HCT116 (cell line): ENCODE measurements at regions not wholly inside any gene's neighbourhood (a gene's known extent, or its start where the extent isn't known, plus 50 kb on each side); places are given as distances from the start of the nearest gene placed in this dataset.

Source experiments
- ATAC-seq: fragments of 200-7000 bp; cut with Tn5 transposase; 2 replicates; pipeline ENCODE4 v1.9.1; 2020; ENCODE audit warnings: mild to moderate bottlenecking, moderate library complexity
- BruUV-seq: library from RNA; stranded (reverse); fragments of 400-500 nt; replicated peaks from 2 replicates; lab custom pipeline; 2021; lab: Mats Ljungman, UMichigan
- CTCF ChIA-PET: fragments of 300-600 bp; sonication (Branson Sonifier 250); formaldehyde crosslinking; loops from one replicate; lab custom pipeline; 2021; ENCODE audit warnings: antibody characterized with exemption; lab: Charles Lee
- POLR2A ChIA-PET: fragments of 300-600, 350-600 bp; sonication (Branson Sonifier 250); formaldehyde crosslinking; loops from one replicate; lab custom pipeline; 2021; ENCODE audit warnings: antibody characterized with exemption; lab: Charles Lee
- RAD21 ChIA-PET, 2 experiments: fragments of 300-600 bp; sonication (Branson Sonifier 250); formaldehyde crosslinking; loops; one replicate each; lab custom pipeline; 2023; ENCODE audit warnings: low total read pairs in 2 of 2; ENCODE audit not compliant: uncharacterized antibody in 2 of 2, unreplicated experiment in 2 of 2, low non-redundant PET in 1 of 2; lab: Charles Lee
- DNase-seq: peaks from one replicate; pipeline ENCODE4 v3.0.0-alpha.2; 2010; ENCODE audit warnings: low read depth, low spot score
- H2AFZ ChIP-seq: fragments of 200-600 bp; shearing (Covaris generic), sonication (generic); 2 replicates; pipeline ENCODE4 v1.6.1; 2017; ENCODE audit warnings: low read depth, mixed run types, mixed read lengths, antibody characterized with exemption, low read length; ENCODE audit not compliant: poor library complexity, severe bottlenecking
- H3K27ac ChIP-seq: 2 replicates; pipeline ENCODE4 v1.5.1; 2012; ENCODE audit warnings: low read depth, low read length
- H3K27me3 ChIP-seq: fragments of 200-600 bp; sonication (generic); 2 replicates; pipeline ENCODE4 v1.6.1; 2016; ENCODE audit warnings: mixed run types, low read length, mixed read lengths; ENCODE audit not compliant: insufficient read depth
- H3K36me3 ChIP-seq, 2 experiments: fragments of 200-500 bp in 1 of 2; fragments of 200-600 bp in 1 of 2; sonication (Bioruptor generic) in 1 of 2; sonication (generic) in 1 of 2; 2 replicates each; pipeline versions ENCODE4 v1.5.1 to v1.6.1; 2014 to 2016; ENCODE audit warnings: low read length in 2 of 2, inconsistent platforms in 1 of 2, mixed read lengths in 1 of 2, mixed run types in 1 of 2; ENCODE audit not compliant: insufficient read depth in 2 of 2, control insufficient read depth in 1 of 2
- H3K4me1 ChIP-seq, 2 experiments: fragments of 200-600 bp in 1 of 2; sonication (generic) in 1 of 2; 2 replicates each; pipeline versions ENCODE4 v1.5.1 to v1.6.1; 2012 to 2017; ENCODE audit warnings: low read length in 2 of 2, inconsistent platforms in 1 of 2, mild to moderate bottlenecking in 1 of 2, mixed read lengths in 1 of 2, mixed run types in 1 of 2, moderate library complexity in 1 of 2; ENCODE audit not compliant: insufficient read depth in 2 of 2, control insufficient read depth in 1 of 2
- H3K4me2 ChIP-seq: fragments of 200-600 bp; sonication (generic); 2 replicates; pipeline ENCODE4 v1.6.1; 2017; ENCODE audit warnings: mixed run types, low read length, mixed read lengths
- H3K4me3 ChIP-seq, 2 experiments: fragments of 200-600 bp in 1 of 2; sonication (generic) in 1 of 2; replicated peaks in 1 of 2; 2 replicates each; pipeline ENCODE4 v1.5.1; 2011 to 2016; ENCODE audit warnings: low read length in 2 of 2, control low read depth in 1 of 2, low read depth in 1 of 2, mild to moderate bottlenecking in 1 of 2, mixed read lengths in 1 of 2, mixed run types in 1 of 2
- H3K79me2 ChIP-seq: fragments of 200-600 bp; sonication (generic); 2 replicates; pipeline ENCODE4 v1.6.1; 2017; ENCODE audit warnings: mild to moderate bottlenecking, mixed run types, low read length, moderate library complexity, mixed read lengths; ENCODE audit not compliant: insufficient read depth
- H3K9ac ChIP-seq: fragments of 200-600 bp; sonication (generic); 2 replicates; pipeline ENCODE4 v1.6.1; 2016; ENCODE audit warnings: low read length, mixed read lengths
- H3K9me2 ChIP-seq: fragments of 200-600 bp; sonication (generic), shearing (Covaris generic); 2 replicates; pipeline ENCODE4 v1.6.1; 2017; ENCODE audit warnings: mixed run types, mild to moderate bottlenecking, moderate library complexity; ENCODE audit not compliant: insufficient read depth
- H3K9me3 ChIP-seq, 2 experiments: fragments of 200-500 bp in 1 of 2; fragments of 200-600 bp in 1 of 2; sonication (Bioruptor generic) in 1 of 2; sonication (generic) in 1 of 2; 2 replicates each; pipeline ENCODE4 v1.6.1; 2014 to 2017; ENCODE audit warnings: low read length in 2 of 2, mixed read lengths in 2 of 2, inconsistent platforms in 1 of 2, low read depth in 1 of 2, mild to moderate bottlenecking in 1 of 2, mixed run types in 1 of 2, moderate library complexity in 1 of 2; ENCODE audit not compliant: control insufficient read depth in 1 of 2, insufficient read depth in 1 of 2
- H4K20me1 ChIP-seq: fragments of 200-600 bp; sonication (generic), shearing (Covaris generic); 2 replicates; pipeline ENCODE4 v1.6.1; 2017; ENCODE audit warnings: mixed run types, mild to moderate bottlenecking, moderate library complexity; ENCODE audit not compliant: insufficient read depth
- EGR1 ChIP-seq: IDR thresholded peaks from 2 replicates; pipeline ENCODE4 v1.6.1; 2012; ENCODE audit warnings: low read depth
- ELF1 ChIP-seq: IDR thresholded peaks from 2 replicates; pipeline ENCODE4 v1.6.1; 2012; ENCODE audit warnings: low read depth, borderline replicate concordance
- EZH2phosphoT487 ChIP-seq: fragments of 200-600 bp; IDR thresholded peaks from 2 replicates; pipeline ENCODE4 v1.6.1; 2018; ENCODE audit warnings: antibody characterized with exemption, borderline replicate concordance
- MAX ChIP-seq: IDR thresholded peaks from 2 replicates; pipeline ENCODE4 v1.6.1; 2012
- RAD21 ChIP-seq: IDR thresholded peaks from 2 replicates; pipeline ENCODE4 v1.6.1; 2012; ENCODE audit warnings: low read depth, mild to moderate bottlenecking
- intact Hi-C: fragments of 100-400 bp; cut with micrococcal nuclease; formaldehyde crosslinking; loops from 2 replicates; pipeline ENCODE4 v1.10.0; 2022
- TF ChIP-seq, protein P1 (sequence below): IDR thresholded peaks from 2 replicates; pipeline ENCODE4 v1.6.1; 2011; ENCODE audit warnings: mild to moderate bottlenecking, low read length, moderate library complexity; ENCODE audit not compliant: insufficient replicate concordance; ENCODE audit errors: extremely low read depth

GRCh38 chr4:17090063-17090462, 191.6 kb upstream of the LDB2 start:
- TF ChIP-seq ELF1 (no peak), EGR1 (no peak), EZH2phosphoT487 (no peak)
- H3K9me2 ChIP-seq = no peaks in the 10 kb centered on the region
- 0 out of 2 replicates have a peak, but pooled peaks cover under 1% of the 10 kb centered on the region for H3K27me3 ChIP-seq
- RAD21 ChIA-PET = no interaction called here
- CTCF ChIA-PET = no interaction called here
- H3K79me2 ChIP-seq = no peaks in the 10 kb centered on the region
- H3K4me3 ChIP-seq = no peak overlapping the region
- DNase-seq (no peak), ATAC-seq (no peak)
- POLR2A ChIA-PET = no interaction called here
- BruUV-seq = no TSS peak
- H3K27ac ChIP-seq = no peak overlapping the region
- no peak overlapping the region for H3K4me2 ChIP-seq
- no peaks in the 10 kb centered on the region for H3K36me3 ChIP-seq
- H2AFZ ChIP-seq = no peak overlapping the region
- H3K9ac ChIP-seq = no peak overlapping the region
- intact Hi-C loops = no loop called here
- H3K9me3 ChIP-seq = no peaks in the 10 kb centered on the region
- H4K20me1 ChIP-seq = no peaks in the 10 kb centered on the region
- H3K4me1 ChIP-seq = no peaks in the 10 kb centered on the region

DNA sequence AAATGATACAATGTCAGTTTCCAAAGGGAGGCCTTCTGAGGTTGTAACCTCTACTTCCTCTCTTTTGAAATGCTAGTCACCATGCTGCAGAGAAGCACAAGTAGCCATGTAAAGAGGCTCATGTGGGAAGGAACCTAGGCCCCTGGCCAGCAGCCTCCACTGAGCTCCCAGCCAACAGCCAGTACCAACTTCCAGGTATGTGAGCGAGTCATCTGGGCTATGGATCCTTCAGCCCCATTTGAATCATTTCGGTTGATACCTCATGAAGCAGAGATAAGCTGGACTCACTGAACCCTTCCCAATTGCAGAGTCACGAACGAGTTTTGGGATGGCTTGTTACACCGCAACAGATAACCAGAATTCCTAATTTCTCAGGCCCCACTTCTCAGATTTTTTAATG, 187.0 kb upstream of the LDB2 start:
- H3K4me2 ChIP-seq = no peak overlapping the region
- no peaks in the 10 kb centered on the region for H4K20me1 ChIP-seq
- intact Hi-C loops = no loop called here
- no TSS peak for BruUV-seq
- ChIA-PET CTCF (no interaction called here), RAD21 (no interaction called here), POLR2A (no interaction called here)
- no peak overlapping the region for H3K27ac ChIP-seq
- no peaks in the 10 kb centered on the region for H3K9me2 ChIP-seq
- H3K27me3 ChIP-seq = no peaks in the 10 kb centered on the region
- DNase-seq (no peak), ATAC-seq (no peak)
- H2AFZ ChIP-seq = no peak overlapping the region
- no peaks in the 10 kb centered on the region for H3K79me2 ChIP-seq
- no peak overlapping the region for H3K9ac ChIP-seq
- H3K36me3 ChIP-seq = no peaks in the 10 kb centered on the region
- no peaks in the 10 kb centered on the region for H3K9me3 ChIP-seq
- H3K4me1 ChIP-seq = no peaks in the 10 kb centered on the region
- TF ChIP-seq, protein P1, sequence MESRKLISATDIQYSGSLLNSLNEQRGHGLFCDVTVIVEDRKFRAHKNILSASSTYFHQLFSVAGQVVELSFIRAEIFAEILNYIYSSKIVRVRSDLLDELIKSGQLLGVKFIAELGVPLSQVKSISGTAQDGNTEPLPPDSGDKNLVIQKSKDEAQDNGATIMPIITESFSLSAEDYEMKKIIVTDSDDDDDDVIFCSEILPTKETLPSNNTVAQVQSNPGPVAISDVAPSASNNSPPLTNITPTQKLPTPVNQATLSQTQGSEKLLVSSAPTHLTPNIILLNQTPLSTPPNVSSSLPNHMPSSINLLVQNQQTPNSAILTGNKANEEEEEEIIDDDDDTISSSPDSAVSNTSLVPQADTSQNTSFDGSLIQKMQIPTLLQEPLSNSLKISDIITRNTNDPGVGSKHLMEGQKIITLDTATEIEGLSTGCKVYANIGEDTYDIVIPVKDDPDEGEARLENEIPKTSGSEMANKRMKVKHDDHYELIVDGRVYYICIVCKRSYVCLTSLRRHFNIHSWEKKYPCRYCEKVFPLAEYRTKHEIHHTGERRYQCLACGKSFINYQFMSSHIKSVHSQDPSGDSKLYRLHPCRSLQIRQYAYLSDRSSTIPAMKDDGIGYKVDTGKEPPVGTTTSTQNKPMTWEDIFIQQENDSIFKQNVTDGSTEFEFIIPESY = no peak
- TF ChIP-seq RAD21 (no peak), MAX (no peak)
- no peak overlapping the region for H3K4me3 ChIP-seq
